GM06990 (cell line): ENCODE measurements at regions not wholly inside any gene's neighbourhood (a gene's known extent, or its start where the extent isn't known, plus 50 kb on each side); places are given as distances from the start of the nearest gene placed in this dataset.

Source experiments
- DNase-seq: peaks from one replicate; pipeline ENCODE4 v3.0.0-alpha.2; 2011; ENCODE audit not compliant: insufficient read length; ENCODE audit errors: extremely low read depth
- H3K27me3 ChIP-seq: replicated peaks from 2 replicates; pipeline ENCODE4 v1.6.0; 2011; ENCODE audit warnings: low read length; ENCODE audit not compliant: control insufficient read depth, insufficient read depth
- H3K36me3 ChIP-seq: 2 replicates; pipeline ENCODE4 v1.5.1; 2011; ENCODE audit warnings: low read length; ENCODE audit not compliant: control insufficient read depth, insufficient read depth
- H3K4me3 ChIP-seq: replicated peaks from 2 replicates; pipeline ENCODE4 v1.5.1; 2011; ENCODE audit warnings: low read depth, mild to moderate bottlenecking, control low read depth, low read length
- CTCF ChIP-seq: IDR thresholded peaks from 2 replicates; pipeline ENCODE4 v1.5.1; 2011; ENCODE audit warnings: low read length, control low read depth, mild to moderate bottlenecking, inconsistent platforms; ENCODE audit not compliant: insufficient read depth, poor library complexity, severe bottlenecking

GRCh38 chr3:28118087-28118486 is 123.3 kb upstream of the CMC1 start:
- Histone ChIP-seq H3K27me3 (no peaks in the 10 kb centered on the region), H3K4me3 (no peak overlapping the region), H3K36me3 (no peaks in the 10 kb centered on the region)
- no peak for DNase-seq
- TF ChIP-seq CTCF = no peak

GRCh38 chr3:28122227-28122626 is 119.2 kb upstream of the CMC1 start:
- no peak for TF ChIP-seq CTCF
- DNase-seq = no peak
- H3K36me3 ChIP-seq = no peaks in the 10 kb centered on the region
- no peaks in the 10 kb centered on the region for H3K27me3 ChIP-seq
- H3K4me3 ChIP-seq = no peak overlapping the region

- no peaks in the 10 kb centered on the region for H3K27me3 ChIP-seq
- H3K36me3 ChIP-seq = no peaks in the 10 kb centered on the region
- peak; percentile 62 for DNase-seq
- TF ChIP-seq CTCF = no peak
- no peak overlapping the region for H3K4me3 ChIP-seq
Observed at GRCh38 chr3:28124882-28125281, 116.5 kb upstream of the CMC1 start.

GRCh38 chr3:28125342-28125741 is 116.1 kb upstream of the CMC1 start:
- no peak for DNase-seq
- no peak for TF ChIP-seq CTCF
- no peaks in the 10 kb centered on the region for H3K36me3 ChIP-seq
- H3K27me3 ChIP-seq = no peaks in the 10 kb centered on the region
- no peak overlapping the region for H3K4me3 ChIP-seq

GRCh38 chr3:28130836-28131235 is 110.6 kb upstream of the CMC1 start:
- Histone ChIP-seq H3K27me3 (no peaks in the 10 kb centered on the region), H3K4me3 (no peak overlapping the region), H3K36me3 (no peaks in the 10 kb centered on the region)
- TF ChIP-seq CTCF = no peak
- no peak for DNase-seq

GRCh38 chr3:28132941-28133340 is 108.5 kb upstream of the CMC1 start:
- no peak for DNase-seq
- TF ChIP-seq CTCF = no peak

More at GRCh38 chr3:28132941-28133340, 108.5 kb upstream of the CMC1 start:
- Histone ChIP-seq H3K36me3 (no peaks in the 10 kb centered on the region), H3K4me3 (no peak overlapping the region), H3K27me3 (no peaks in the 10 kb centered on the region)
